Body of pancreas (tissue), 4 donors: ENCODE measurements at regions not wholly inside any gene's neighbourhood (a gene's known extent, or its start where the extent isn't known, plus 50 kb on each side); places are given as distances from the start of the nearest gene placed in this dataset.

ENCODE experiments used
- ATAC-seq: fragments of 150-250 bp; one replicate; pipeline ENCODE4 v1.9.1; 2016
- DNase-seq, 4 donors: peaks; one replicate each; pipeline ENCODE4 v3.0.0-alpha.2; 2019
- H3K27ac ChIP-seq, 4 donors: fragments of 200-600 bp; sonication (generic); 1 replicate in 3 of 4; 2 replicates in 1 of 4; pipeline versions ENCODE4 v1.5.1 to v1.6.1; 2016 to 2019; ENCODE audit warnings: mild to moderate bottlenecking in 1 of 4, mixed read lengths in 1 of 4, moderate library complexity in 1 of 4
- H3K27me3 ChIP-seq, 2 donors: fragments of 200-600 bp; sonication (generic); one replicate each; pipeline ENCODE4 v1.6.0; 2016; ENCODE audit warnings: mild to moderate bottlenecking in 1 of 2
- H3K36me3 ChIP-seq, 2 donors: fragments of 200-600 bp; sonication (generic); replicated peaks in 1 of 2; 2 replicates each; pipeline ENCODE4 v1.5.1; 2016; ENCODE audit warnings: low read depth in 2 of 2; ENCODE audit not compliant: insufficient read depth in 1 of 2
- H3K4me1 ChIP-seq: fragments of 200-600 bp; sonication (generic); one replicate; pipeline ENCODE4 v1.6.0; 2016
- H3K4me3 ChIP-seq, 2 donors: fragments of 200-600 bp; sonication (generic); 1 replicate in 1 of 2; 2 replicates in 1 of 2; pipeline ENCODE4 v1.5.1; 2016 to 2019
- H3K9me3 ChIP-seq, 3 donors: fragments of 200-600 bp; sonication (generic); 1 replicate in 2 of 3; 2 replicates in 1 of 3; pipeline ENCODE4 v1.5.1; 2016
- POLR2A ChIP-seq, 3 donors: fragments of 450-650 bp; IDR thresholded peaks; one replicate each; pipeline ENCODE4 v1.6.1; 2016; ENCODE audit warnings: antibody characterized with exemption in 3 of 3, mild to moderate bottlenecking in 2 of 3
- WGBS, 2 donors: methylation state at CpG; one replicate each; pipeline ENCODE4 v1.1.5; 2017; 5-methylcytosine and 5-hydroxymethylcytosine counted together
- intact Hi-C: fragments of 100-400 bp; cut with DNase I; formaldehyde crosslinking; loops from one replicate; pipeline ENCODE4 v1.15.1; 2023
- TF ChIP-seq, protein P1 (sequence below), 7 experiments: fragments of 450-650 bp in 4 of 7; fragments of 200-600 bp in 3 of 7; sonication (generic) in 3 of 7; IDR thresholded peaks; one replicate each; pipeline ENCODE4 v1.5.1; 2016 to 2019; ENCODE audit warnings: antibody characterized with exemption in 7 of 7

- TF ChIP-seq POLR2A (IDR thresholded peaks at IDR 0.05) = no peak
- TF ChIP-seq, protein P1, sequence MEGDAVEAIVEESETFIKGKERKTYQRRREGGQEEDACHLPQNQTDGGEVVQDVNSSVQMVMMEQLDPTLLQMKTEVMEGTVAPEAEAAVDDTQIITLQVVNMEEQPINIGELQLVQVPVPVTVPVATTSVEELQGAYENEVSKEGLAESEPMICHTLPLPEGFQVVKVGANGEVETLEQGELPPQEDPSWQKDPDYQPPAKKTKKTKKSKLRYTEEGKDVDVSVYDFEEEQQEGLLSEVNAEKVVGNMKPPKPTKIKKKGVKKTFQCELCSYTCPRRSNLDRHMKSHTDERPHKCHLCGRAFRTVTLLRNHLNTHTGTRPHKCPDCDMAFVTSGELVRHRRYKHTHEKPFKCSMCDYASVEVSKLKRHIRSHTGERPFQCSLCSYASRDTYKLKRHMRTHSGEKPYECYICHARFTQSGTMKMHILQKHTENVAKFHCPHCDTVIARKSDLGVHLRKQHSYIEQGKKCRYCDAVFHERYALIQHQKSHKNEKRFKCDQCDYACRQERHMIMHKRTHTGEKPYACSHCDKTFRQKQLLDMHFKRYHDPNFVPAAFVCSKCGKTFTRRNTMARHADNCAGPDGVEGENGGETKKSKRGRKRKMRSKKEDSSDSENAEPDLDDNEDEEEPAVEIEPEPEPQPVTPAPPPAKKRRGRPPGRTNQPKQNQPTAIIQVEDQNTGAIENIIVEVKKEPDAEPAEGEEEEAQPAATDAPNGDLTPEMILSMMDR (IDR thresholded peaks at IDR 0.05) = no peak
- H3K27ac ChIP-seq = no peak overlapping the region
- H3K27me3 ChIP-seq = no peaks in the 10 kb centered on the region
- H3K4me3 ChIP-seq = no peak overlapping the region
- no peak for DNase-seq
- intact Hi-C loops = no loop called here
- peaks cover 28% of the 10 kb centered on the region for H3K4me1 ChIP-seq
- no peaks in the 10 kb centered on the region for H3K9me3 ChIP-seq
- ATAC-seq = no peak
- 92 to 94% methylated on average over 16 of the region's 16 CpGs for WGBS, 2 donors
- H3K36me3 ChIP-seq = no peaks in the 10 kb centered on the region
Measured at GRCh38 chr10:2083591-2083990, 346.3 kb upstream of the ADARB2 start.

DNA sequence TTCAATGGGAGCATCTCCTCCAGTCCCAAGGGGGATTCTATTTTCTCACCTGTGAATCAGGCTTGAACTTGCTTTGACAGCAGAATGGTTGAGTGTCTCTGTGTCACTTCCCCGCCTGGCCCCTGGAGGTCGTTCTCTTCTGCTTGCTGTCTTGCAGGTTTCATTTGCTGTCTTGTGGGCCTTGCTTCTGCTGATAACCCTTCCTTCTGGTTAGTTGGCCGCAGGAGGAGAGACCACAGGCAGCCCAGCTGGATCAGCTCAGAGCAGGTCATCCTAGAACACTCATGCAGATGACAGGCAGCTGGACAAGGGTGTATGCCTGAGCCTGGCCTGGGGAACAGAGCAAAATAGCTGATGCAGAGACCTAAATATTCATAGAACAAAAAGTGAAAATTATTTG, 344.2 kb upstream of the ADARB2 start:
- Histone ChIP-seq H3K27ac (no peak overlapping the region), H3K4me3 (no peak overlapping the region), H3K36me3 (no peaks in the 10 kb centered on the region), H3K9me3 (no peaks in the 10 kb centered on the region), H3K27me3 (no peaks in the 10 kb centered on the region), H3K4me1 (peaks cover 28% of the 10 kb centered on the region)
- ATAC-seq (no peak), DNase-seq (no peak)
- whole genome bisulfite sequencing, 2 donors = 64 to 92% methylated on average over 3 of the region's 3 CpGs
- TF ChIP-seq POLR2A (IDR thresholded peaks at IDR 0.05) = no peak
- TF ChIP-seq, protein P1 (IDR thresholded peaks at IDR 0.05) = no peak
- intact Hi-C loops = no loop called here

- no peaks in the 10 kb centered on the region for H3K27me3 ChIP-seq
- no peak for TF ChIP-seq POLR2A (IDR thresholded peaks at IDR 0.05)
- TF ChIP-seq, protein P1 (IDR thresholded peaks at IDR 0.05) = peak in 1 of 7 experiments; percentile 0
- peak; percentile 91 for ATAC-seq
- H3K4me1 ChIP-seq = peaks cover 28% of the 10 kb centered on the region
- H3K36me3 ChIP-seq = no peaks in the 10 kb centered on the region
- H3K27ac ChIP-seq = peak overlapping the region in 3 of 4 donors; percentile 39 to 59 (median 57)
- intact Hi-C loops = no loop called here
- H3K9me3 ChIP-seq = no peaks in the 10 kb centered on the region
- WGBS, 2 donors = 14 to 21% methylated on average over 4 of the region's 4 CpGs
- H3K4me3 ChIP-seq = no peak overlapping the region
- DNase-seq = peak; percentile 49 to 78 (median 58)
Measured at GRCh38 chr10:2079603-2080078, 342.3 kb upstream of the ADARB2 start.

DNA sequence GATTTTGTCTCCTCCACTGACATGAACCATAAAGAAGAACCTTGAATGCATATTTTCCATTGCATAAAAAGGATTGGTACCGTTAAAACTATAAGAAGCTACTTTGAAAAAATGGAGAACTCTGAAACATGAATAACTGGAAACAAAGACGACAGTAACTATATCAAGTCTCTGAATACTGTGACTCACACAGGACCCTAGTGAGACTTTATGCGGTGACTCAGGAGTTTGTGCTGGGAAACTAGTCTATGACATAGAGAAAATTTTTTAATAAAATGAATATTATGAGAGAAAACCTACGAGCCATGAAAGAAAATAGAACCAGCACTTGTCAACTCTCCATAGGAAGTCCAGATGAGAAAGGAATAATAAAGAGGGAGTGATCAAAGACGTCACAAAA, 339.9 kb upstream of the ADARB2 start:
- intact Hi-C loops = no loop called here
- H3K27me3 ChIP-seq = no peaks in the 10 kb centered on the region
- ATAC-seq = no peak
- WGBS, 2 donors = 77 to 79% methylated on average over 5 of the region's 5 CpGs
- peaks cover 28% of the 10 kb centered on the region for H3K4me1 ChIP-seq
- no peak overlapping the region for H3K27ac ChIP-seq
- no peaks in the 10 kb centered on the region for H3K36me3 ChIP-seq
- no peak for TF ChIP-seq POLR2A (IDR thresholded peaks at IDR 0.05)
- TF ChIP-seq, protein P1 (IDR thresholded peaks at IDR 0.05) = no peak
- H3K4me3 ChIP-seq = no peak overlapping the region
- no peaks in the 10 kb centered on the region for H3K9me3 ChIP-seq
- DNase-seq = no peak

DNA sequence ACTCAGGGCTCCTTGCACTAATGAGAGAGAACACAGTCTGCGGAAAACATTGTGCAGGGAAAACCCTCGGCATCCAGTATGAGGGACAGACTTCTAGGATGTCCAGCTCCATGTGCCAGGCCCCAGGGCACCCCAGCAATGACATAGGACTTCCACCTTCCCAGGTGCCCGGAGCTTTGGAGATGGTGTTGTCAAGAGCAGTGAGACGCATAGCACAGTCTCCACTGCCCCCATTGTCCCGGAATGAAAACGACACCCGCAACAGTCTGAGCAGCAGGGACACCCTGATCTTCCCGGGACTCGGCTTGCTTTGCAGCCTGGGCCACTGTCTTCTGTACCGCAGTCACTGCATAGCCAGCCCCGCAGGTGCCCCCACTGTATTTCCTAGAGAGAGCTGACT, 339.2 kb upstream of the ADARB2 start:
- Histone ChIP-seq H3K27me3 (no peaks in the 10 kb centered on the region), H3K4me1 (peaks cover 26% of the 10 kb centered on the region), H3K9me3 (no peaks in the 10 kb centered on the region), H3K4me3 (no peak overlapping the region), H3K36me3 (no peaks in the 10 kb centered on the region), H3K27ac (no peak overlapping the region)
- intact Hi-C loops = no loop called here
- DNase-seq = no peak
- WGBS, 2 donors = 84 to 88% methylated on average over 7 to 11 of the region's 11 CpGs
- ATAC-seq = no peak
- TF ChIP-seq, protein P1 (IDR thresholded peaks at IDR 0.05) = no peak
